SW480 (cell line): ENCODE measurements at regions not wholly inside any gene's neighbourhood (a gene's known extent, or its start where the extent isn't known, plus 50 kb on each side); places are given as distances from the start of the nearest gene placed in this dataset.
"Not testable (repeated sequence)": the region's sequence is repeated elsewhere in the genome, so short reads cannot be mapped to it uniquely, and the experiment has no call there.

Experiments
- DNase-seq: peaks from one replicate; pipeline ENCODE4 v3.0.0-alpha.2; 2016; ENCODE audit warnings: low spot score

DNA sequence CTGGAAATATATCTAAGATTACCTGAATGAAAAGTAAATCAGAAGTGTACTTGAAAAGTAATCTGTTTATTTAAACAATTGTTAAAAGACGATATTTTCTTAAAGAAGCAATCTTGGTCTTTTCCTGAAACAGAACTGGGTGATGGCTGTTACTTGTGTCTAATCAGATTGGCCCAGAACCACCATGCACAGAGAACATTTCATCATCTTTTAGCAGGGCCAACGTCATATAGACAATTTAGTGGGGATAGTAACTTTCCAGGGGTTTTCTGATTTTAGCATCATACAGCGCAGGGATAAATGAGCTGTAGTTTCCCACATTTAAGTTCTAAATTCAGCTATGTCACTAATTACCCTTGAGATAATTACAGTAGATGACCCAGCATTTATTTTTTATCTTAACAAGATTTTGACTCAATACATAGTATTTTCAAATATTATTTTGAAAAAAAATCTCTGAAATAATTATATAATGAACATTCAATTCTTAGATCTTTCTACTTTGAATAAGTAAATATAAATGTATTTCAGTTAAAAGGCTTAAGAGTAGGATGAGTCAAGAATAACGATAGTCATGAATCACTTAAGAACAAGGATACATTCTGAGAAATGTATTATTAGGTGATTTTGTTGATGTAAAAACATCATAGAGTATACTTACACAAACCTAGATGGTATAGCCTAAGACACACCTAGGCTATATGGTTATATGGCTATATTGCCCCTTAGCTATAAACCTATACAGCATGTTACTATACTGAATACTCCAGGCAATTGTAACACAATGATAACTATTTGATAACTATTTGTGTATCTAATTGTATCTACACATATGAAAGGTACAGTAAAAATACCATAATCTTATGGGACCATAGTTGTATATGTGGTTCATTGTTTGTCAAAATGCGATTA, 103.8 kb upstream of the MME start:
- no peak for DNase-seq

DNA sequence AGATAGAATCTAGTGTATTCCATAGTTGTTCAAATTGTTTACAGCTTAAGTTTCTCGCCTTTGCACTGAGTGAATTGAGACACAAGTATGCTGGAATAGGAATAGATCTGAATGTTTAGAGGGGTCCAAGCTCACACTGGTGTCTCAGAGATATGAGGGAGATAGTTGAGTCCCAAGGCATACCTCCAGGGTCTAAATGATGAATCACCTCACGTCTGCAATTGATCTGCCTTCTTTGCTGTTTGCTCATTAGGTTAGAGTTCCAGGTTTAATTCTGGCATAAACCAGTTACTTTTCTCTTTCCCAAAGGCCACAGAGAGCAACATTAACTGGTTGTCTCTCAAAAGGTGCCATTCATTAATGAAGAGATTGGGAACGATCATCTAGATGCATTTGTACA, 106.3 kb upstream of the MME start:
- no peak for DNase-seq

DNA sequence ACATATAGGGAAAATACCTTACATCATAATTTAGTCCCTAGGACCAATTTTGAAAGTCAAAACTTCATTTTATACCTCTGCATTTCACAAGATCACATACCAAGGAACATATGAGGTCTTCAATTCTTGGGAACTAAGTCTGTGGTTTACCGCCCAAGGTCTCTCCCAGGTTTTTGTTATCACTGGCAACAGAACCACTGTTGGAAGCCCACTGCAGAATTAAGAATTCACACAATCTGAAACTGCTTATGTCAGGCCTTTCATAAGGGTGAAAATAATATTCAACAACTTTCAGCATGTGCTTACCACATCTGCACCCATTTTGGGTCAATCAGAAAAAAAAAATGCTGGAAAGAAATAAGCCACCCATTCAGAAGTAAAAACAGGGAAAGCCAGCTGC, 107.2 kb upstream of the MME start:
- DNase-seq = no peak

DNA sequence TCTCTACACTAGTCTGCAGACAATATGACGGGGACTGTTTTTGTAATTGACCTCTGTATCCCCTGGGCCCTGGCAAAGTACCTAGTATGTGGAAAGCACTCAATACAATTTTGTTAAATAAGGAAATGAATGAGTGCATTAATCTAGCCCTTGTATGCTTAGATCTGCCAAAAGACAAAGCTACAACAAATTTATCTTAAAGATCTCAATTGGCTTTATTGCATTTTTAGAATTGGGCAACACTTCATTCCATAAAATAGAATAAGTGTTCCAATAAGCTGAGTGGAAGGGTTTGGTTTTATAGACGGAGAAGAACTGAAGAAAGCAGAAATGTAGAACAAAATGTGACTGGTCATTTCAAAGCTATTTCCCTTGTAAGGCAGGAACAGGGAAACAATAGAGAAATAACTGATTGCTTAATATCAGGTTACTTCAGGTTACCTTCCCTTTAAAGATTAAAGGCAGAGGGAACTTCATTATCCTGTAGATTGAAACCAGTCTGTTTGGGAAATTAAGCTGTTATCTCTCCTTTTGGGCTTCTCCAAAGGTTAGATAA, 108.3 kb upstream of the MME start:
- DNase-seq = no peak

DNA sequence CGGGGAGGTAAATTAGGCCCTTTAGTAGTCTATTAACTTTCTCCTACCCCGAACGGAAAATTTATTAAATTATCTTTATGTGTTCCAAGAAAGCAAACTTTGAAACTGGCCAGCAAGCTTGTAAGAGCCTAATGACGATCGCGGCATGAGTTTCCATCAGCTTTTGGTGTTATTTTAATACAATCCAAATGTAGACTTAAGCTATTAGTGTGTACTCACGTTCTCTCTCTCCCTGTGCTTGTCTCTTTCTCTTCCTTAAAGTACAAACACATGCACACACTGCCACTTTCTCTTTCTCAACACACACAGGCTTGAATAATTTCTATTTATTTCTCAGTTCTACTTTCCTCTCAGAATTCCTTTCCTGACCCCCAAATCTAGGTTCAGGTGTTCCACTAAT, 108.8 kb upstream of the MME start:
- no peak for DNase-seq

DNA sequence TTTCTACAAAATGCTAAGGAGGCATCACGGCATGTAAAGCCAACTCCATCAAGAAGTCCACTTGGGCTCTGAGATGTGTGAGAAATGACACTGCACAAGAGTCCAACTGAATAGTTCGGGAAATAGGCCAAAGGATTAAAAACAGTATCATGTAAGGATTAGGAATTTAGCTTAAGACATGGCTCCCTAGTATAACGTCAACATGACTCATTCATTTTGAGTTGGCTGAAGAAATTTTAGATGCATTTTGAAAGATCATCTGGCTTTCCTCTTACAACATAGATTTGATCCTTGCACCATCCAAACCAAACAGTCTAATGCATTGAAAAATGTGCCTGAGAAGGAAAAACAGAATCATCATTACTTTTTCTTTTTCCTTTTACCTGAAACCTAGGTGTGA, 109.3 kb upstream of the MME start:
- DNase-seq = no peak

DNA sequence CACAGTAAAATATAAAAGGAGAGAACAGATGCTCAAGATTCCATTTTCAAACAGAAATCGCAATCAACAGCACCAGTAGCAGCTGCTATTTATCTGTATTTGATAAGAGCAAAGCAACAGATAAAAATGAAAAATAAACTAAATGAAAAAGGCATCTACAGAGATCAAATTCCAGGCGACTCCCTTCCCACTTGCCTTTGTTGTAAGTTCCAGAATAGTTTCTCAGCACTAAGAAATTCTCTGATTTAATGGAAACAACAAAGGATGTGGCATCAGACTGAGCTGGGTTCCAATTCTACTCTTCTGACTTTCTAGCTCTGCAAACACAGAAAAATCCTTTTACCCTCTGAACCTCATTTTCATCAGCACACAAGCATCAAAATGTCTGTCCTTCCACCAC, 110.8 kb upstream of the MME start:
- no peak for DNase-seq

DNA sequence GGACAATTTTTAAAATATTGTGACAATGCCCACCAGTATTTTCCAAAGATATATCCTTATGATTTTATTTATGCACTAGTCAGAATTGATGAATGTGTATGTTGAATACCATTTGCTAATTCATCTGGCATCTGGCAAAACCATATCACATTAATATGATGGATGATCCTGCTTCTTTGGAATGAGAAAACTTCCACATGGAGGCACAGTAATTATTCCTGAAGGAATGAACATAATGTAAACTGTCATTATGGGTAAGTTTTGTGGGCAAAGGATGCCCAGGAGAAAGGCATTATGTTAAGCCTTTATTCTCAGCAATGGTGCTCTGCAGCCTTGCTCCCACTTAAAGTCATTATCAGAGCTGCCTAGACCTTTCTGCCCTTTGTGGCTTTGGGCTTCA, 113.0 kb upstream of the MME start:
- no peak for DNase-seq

DNA sequence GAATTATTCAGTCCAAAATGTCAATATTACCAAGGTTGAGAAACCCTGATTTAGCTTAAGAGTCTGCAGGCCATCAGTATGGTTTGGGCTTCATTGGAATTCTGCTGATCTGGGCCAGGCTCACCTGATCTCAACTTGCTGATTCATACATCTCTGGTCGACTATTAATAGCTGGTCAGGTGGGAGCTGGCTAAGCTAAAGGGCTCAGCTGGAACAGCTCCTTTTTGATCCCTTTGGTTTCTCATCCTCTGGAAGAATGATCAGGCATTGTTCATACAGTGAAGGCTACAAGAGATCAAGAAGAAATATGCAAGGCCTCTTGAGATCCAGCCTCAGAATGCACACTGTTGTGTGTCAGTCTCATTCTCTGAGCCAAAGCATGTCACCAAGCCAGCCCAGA, 123.3 kb upstream of the MME start:
- peak; percentile 11 for DNase-seq

DNA sequence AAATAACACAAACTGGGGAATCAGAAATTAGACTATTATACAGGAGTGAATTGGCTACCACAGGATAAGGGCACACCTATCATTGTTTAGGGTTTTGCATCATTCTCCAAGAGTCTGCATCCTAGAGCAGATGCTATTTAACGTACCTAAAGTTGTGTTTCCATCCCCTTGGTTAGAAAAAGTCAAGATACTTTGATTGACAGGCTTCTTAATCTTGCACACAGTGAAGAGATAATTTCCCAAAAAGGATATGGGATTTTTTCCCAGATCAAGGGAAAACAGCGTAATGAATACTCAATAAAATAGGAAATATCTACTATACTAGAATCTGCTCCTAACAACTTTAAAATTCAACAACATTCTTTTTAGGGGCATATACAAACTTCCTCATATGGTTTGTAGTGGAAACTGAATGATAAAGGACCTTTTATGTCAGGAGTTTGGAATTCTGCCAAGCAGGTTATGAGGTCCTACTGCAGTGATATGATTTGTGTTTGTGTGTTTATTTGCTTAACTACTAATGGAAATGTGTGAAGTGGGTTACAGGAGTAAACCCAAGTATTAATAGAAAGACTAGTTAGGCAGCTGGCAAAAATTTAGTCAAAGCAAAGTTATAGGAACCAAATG, 124.1 kb upstream of the MME start:
- peak; percentile 27 for DNase-seq

DNA sequence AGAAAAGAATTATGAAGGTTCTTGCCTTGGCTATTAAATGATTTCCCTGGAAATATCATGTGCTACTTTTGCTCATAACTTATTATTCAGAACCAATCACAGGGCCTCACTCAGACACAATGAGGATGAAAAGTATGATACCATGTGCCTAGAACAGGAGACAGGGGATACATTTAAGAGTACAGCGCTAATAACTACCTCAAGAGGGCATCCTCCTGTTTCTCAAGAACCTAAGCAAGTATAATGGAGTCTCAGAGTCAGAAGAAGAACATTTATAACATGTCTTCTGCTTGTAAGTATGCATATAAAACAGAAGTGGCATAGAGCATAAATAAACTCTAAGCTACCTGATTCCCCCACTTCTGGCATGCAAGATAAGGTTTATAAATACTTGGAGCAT, 125.4 kb upstream of the MME start:
- peak; percentile 18 for DNase-seq

DNA sequence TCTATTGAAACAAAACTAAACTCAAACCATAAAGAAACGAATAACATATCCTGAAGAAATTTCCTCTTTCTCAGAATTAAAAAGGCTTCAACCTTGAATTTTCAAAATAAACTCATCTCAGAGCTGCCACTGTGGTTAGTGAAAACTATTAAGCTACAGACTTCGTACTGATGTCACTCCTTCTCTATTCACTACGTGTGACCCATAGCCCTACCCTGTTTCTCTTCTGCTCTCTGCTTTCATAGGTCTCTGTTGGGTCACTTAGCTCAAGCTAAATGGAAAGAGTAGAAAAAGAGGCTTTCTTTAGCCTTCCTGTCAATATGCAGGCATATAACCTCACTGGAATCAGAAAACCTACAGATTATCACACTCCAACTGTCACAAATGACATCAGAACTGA, 126.6 kb upstream of the MME start:
- DNase-seq = peak; percentile 15

DNA sequence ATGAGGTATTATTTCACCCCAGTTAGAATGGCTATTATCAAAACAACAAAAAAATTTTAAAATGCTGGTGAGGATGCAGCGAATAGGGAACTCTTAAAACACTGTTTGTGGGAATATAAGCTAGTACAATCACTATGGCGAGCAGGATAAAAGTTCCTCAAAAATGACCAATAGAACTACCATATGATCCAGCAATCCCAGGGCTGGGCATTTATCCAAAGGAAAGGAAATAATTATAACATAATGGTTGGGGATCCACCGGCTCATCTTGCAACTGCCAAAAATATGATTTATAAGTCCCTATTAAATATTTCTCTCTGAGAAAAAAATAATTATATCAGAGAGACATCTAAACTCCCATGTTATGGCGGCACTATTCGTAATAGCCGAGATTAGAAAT, 127.6 kb upstream of the MME start:
- DNase-seq = no peak

DNA sequence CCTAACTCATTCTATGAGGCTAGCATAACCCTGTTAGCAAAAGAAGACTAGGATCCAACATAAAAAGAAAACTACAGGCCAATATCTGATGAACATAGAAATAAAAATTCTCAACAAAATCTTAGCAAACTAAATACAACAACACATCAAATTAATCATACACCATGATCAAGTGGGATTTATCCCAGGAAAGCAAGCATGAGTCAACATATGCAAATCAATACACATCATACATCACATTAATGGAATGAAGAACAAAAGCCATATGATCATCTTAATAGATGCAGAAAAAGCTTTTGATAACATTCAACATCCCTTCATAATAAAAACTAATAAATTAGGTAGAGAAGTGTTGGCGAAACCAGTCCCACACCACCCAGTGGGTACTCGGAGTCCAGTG, 136.1 kb upstream of the MME start:
- no peak for DNase-seq

DNA sequence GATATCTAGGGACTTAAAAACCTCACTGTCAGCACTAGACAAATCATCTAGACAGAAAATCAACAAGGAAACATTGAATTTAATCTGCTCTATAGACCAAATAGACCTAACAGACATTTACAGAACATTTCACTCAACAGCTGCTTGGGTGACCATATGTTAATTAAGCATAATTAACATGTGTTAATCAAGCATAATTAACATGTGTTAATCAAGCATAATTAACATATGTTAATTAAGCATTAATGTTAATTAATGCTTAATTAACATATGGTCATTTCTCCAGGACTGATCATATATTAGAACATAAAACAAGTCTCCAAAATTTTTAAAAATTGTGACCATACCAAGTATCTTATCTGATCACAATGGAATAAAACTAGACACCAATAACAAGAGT, 137.3 kb upstream of the MME start:
- no peak for DNase-seq

DNA sequence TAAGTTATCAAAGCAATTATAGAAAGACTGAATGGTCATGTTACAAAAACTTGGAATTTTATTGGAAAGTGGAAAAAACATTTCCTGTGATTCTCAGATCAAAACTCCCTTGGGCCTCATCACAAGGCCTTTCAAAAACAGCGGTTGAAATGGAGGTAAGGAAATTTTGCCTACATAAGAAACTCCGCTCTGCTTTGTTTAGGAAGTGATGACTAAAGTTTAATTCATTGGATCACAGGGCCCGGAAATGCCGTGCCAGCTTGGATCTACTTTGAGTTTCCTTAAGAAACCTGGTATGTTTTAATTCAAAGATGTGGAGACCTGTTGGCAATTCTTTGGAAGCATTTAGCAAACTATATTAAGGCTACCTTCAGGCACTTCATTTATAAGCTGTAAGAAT, 143.9 kb upstream of the MME start:
- no peak for DNase-seq

DNA sequence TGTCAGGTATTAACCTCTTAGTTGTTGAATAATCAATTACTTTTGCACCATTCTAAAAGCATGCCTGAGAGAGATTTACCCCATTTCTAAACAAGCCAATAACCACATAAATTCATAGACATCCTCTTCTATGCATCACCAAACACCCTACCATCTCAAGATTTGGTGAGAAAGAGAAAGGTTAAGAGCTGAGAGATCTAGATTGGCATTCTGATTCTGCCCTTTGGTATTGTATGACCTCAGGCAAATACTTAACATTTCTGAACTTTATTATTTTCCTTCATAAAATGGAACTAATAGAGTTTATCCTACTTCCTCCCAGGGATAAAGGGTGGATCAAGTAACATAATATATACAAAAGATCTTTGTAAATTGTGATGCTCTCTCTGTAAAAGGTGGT, 146.5 kb upstream of the MME start:
- no peak for DNase-seq

DNA sequence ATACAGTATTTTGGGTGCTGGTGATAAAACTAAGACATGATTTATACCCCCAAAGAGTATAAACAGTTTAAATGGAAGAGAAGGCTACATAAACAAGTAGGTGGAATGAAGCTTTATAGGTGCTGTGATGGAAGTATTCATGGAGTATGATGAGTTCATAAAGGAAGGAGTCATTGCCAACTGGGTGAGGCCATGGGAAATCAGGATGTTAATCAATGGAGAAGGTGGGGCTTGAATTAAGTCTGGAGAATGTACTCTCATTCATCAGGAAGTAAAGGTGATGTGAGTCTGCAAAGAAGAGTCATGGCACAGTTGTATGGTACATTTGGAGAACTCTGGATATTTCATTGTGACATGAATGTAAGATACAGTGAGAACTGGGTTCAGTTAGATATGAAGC, 147.5 kb upstream of the MME start:
- DNase-seq = no peak

DNA sequence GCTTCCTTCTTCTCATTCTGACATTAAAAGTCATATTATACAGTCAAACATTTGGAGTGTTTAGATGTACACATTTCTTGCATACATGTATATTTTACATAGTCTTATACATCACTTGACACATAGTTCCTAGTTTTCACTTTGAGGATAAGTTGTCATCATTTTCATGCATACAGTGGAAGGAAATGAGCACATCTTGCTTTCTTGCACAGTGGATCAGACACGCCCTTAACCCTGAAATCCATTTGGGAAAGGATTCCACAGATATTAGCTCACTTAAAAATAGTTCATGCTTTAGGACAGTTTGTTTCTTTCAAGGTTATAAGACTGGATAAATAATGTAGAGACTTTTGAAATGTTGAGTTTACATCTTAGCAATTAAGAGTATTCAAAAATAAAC, 148.6 kb upstream of the MME start:
- DNase-seq = no peak

DNA sequence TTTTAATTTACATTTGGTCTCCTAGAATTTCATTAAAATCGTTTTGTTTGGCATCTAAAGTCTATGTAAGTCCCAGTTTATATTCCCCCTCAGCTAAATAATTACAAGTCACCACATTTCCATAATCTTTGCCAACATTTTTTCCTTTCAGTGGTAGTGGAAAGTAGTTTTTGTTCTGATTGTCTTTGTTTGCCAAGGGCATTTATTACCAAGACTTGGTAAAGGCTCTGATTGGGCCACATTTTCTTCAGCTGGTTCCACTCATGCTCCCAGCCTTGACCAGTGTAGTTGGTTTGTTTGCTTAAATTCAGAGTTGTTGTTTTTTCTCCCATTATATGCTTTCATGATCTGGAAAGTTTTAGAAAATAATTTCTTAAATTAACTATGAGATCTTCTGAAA, 153.4 kb upstream of the MME start:
- DNase-seq = no peak

DNA sequence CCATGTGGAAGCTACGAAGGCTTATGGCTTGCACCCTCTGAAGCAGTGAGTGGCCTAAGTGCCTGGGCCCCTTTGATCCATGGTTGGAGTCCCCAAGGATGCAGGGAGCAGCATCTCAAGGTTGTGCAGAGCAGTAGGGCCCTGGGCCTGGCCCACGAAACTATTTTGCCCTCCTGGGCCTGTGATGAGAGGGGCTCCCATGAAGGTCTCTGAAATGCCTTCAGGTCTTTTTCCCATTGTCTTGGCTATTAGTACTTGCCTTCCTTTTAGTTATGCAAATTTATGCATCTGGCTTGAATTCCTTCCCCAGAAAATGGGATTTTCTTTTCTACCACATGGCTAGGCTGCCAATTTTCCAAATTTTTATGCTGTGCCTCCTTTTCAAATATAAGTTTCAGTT, 158.8 kb upstream of the MME start:
- no peak for DNase-seq

DNA sequence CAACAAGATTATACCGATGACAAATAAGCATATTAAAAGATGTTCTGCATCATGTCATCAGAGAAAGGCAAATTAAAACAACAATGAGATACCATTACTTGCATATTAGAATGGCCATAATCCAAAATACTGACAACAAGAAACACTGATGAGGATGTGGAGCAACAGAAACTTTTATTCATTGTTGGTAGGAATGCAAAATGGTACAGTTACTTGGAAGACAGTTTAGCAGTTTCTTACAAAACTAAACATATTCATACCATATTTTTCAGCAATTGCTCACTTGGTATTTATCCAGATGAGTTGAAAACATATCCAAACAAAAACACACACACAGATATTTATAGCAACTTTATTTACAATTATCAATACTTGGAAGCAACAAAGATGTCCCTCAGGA, 160.9 kb upstream of the MME start:
- DNase-seq = no peak

DNA sequence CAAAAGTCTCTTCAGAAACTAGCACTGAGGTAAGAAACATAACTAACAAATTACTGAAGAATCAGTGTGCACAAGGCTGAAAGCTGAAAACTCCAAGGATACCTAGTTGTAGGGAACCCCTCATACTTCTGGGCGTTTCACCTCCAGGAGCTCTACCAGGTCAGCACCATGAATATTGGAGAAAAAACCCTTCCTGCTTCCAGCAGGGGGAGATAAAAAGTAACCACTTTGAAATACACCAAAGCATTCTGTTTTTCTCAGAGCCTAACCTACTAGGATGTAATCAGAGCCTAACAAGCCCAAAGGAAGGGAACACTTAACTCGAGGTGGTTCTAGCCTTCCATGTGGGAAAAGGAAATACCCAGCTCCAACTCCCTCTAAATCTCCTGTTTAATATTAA, 175.8 kb upstream of the MME start:
- DNase-seq = peak; percentile 18

DNA sequence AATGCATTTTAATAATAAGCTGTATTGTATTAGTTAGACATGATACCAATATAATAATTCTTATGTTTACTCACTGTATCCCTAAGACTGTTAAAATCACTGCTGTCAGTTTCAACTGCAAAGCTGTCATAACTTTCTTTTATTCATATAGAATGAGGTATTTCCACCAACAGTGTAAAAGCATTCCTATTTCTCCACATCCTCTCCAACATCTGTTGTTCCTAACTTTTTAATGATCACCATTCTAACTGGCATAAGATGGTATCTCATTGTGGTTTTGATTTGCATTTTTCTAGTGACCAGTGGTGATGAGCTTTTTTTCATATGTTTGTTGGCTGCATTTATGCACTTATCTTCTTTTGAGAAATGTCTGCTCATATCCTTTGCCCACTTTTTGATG, 177.6 kb upstream of the MME start:
- DNase-seq = not testable (repeated sequence)
